ENCODE measurements at regions not wholly inside any gene's neighbourhood (a gene's known extent, or its start where the extent isn't known, plus 50 kb on each side); places are given as distances from the start of the nearest gene placed in this dataset.
A peak's percentile ranks its signal among the peaks of the same experiment; 100 is the strongest.

- no peaks in the 10 kb centered on the region for H3K27me3 Mint-ChIP-seq
- no peak overlapping the region for H3K27ac Mint-ChIP-seq
- H3K4me3 Mint-ChIP-seq, result no peak overlapping the region
- no peaks in the 10 kb centered on the region for H3K9me3 Mint-ChIP-seq
- peaks cover 8% of the 10 kb centered on the region for H3K4me1 Mint-ChIP-seq
- no peaks in the 10 kb centered on the region for H3K36me3 Mint-ChIP-seq
Observed at GRCh38 chr3:177676148-177676547, 478.9 kb upstream of the TBL1XR1 start.

- Mint-ChIP-seq H3K9me3 (no peaks in the 10 kb centered on the region), H3K27ac (no peak overlapping the region)
Observed at GRCh38 chr3:177676947-177677587, 479.8 kb upstream of the TBL1XR1 start.

GRCh38 chr3:177679568-177680471, 482.5 kb upstream of the TBL1XR1 start:
- H3K27ac Mint-ChIP-seq, result no peak overlapping the region
- no peaks in the 10 kb centered on the region for H3K27me3 Mint-ChIP-seq
- H3K36me3 Mint-ChIP-seq, result no peaks in the 10 kb centered on the region
- peaks cover 30% of the 10 kb centered on the region for H3K4me1 Mint-ChIP-seq
- H3K9me3 Mint-ChIP-seq, result no peaks in the 10 kb centered on the region
- H3K4me3 Mint-ChIP-seq, result no peak overlapping the region

More at GRCh38 chr3:177676947-177677587, 479.8 kb upstream of the TBL1XR1 start:
- Mint-ChIP-seq H3K27me3 (no peaks in the 10 kb centered on the region), H3K4me3 (no peak overlapping the region), H3K36me3 (no peaks in the 10 kb centered on the region), H3K4me1 (peaks cover 13% of the 10 kb centered on the region)

GRCh38 chr3:177680472-177680821, 483.2 kb upstream of the TBL1XR1 start:
- no peak overlapping the region for H3K4me3 Mint-ChIP-seq
- H3K27ac Mint-ChIP-seq, result no peak overlapping the region
- peaks cover 30% of the 10 kb centered on the region for H3K4me1 Mint-ChIP-seq
- no peaks in the 10 kb centered on the region for H3K36me3 Mint-ChIP-seq
- H3K27me3 Mint-ChIP-seq, result no peaks in the 10 kb centered on the region
- no peaks in the 10 kb centered on the region for H3K9me3 Mint-ChIP-seq

- H3K9me3 Mint-ChIP-seq, result no peaks in the 10 kb centered on the region
- H3K27me3 Mint-ChIP-seq, result no peaks in the 10 kb centered on the region
- H3K27ac Mint-ChIP-seq, result no peak overlapping the region
- no peak overlapping the region for H3K4me3 Mint-ChIP-seq
- peaks cover 30% of the 10 kb centered on the region for H3K4me1 Mint-ChIP-seq
- H3K36me3 Mint-ChIP-seq, result no peaks in the 10 kb centered on the region
Observed at GRCh38 chr3:177681156-177681555, 483.9 kb upstream of the TBL1XR1 start.

- Mint-ChIP-seq H3K27ac (peak overlapping the region; percentile 33), H3K4me3 (no peak overlapping the region), H3K4me1 (peaks cover 30% of the 10 kb centered on the region)
Observed at GRCh38 chr3:177681852-177682251, 484.6 kb upstream of the TBL1XR1 start.

GRCh38 chr3:177683586-177683985, 486.3 kb upstream of the TBL1XR1 start:
- Mint-ChIP-seq H3K36me3 (no peaks in the 10 kb centered on the region), H3K27ac (no peak overlapping the region), H3K4me1 (peaks cover 30% of the 10 kb centered on the region), H3K27me3 (no peaks in the 10 kb centered on the region), H3K9me3 (no peaks in the 10 kb centered on the region), H3K4me3 (no peak overlapping the region)

More at GRCh38 chr3:177681852-177682251, 484.6 kb upstream of the TBL1XR1 start:
- Mint-ChIP-seq H3K27me3 (no peaks in the 10 kb centered on the region), H3K36me3 (no peaks in the 10 kb centered on the region), H3K9me3 (no peaks in the 10 kb centered on the region)

GRCh38 chr3:177686671-177687070, 489.4 kb upstream of the TBL1XR1 start:
- peaks cover 20% of the 10 kb centered on the region for H3K4me1 Mint-ChIP-seq
- no peaks in the 10 kb centered on the region for H3K27me3 Mint-ChIP-seq
- H3K27ac Mint-ChIP-seq, result no peak overlapping the region
- no peaks in the 10 kb centered on the region for H3K36me3 Mint-ChIP-seq
- H3K4me3 Mint-ChIP-seq, result no peak overlapping the region
- H3K9me3 Mint-ChIP-seq, result no peaks in the 10 kb centered on the region

- Mint-ChIP-seq H3K4me3 (no peak overlapping the region), H3K36me3 (no peaks in the 10 kb centered on the region), H3K27me3 (no peaks in the 10 kb centered on the region), H3K9me3 (no peaks in the 10 kb centered on the region), H3K4me1 (peaks cover 14% of the 10 kb centered on the region), H3K27ac (no peak overlapping the region)
Observed at GRCh38 chr3:177687291-177687690, 490.0 kb upstream of the TBL1XR1 start.

- H3K9me3 Mint-ChIP-seq, result no peaks in the 10 kb centered on the region
- H3K36me3 Mint-ChIP-seq, result no peaks in the 10 kb centered on the region
- H3K4me3 Mint-ChIP-seq, result no peak overlapping the region
- H3K27me3 Mint-ChIP-seq, result no peaks in the 10 kb centered on the region
- no peak overlapping the region for H3K27ac Mint-ChIP-seq
- peaks cover 6% of the 10 kb centered on the region for H3K4me1 Mint-ChIP-seq
Observed at GRCh38 chr3:177688152-177688551, 490.9 kb upstream of the TBL1XR1 start.

GRCh38 chr3:177689077-177689476, 491.8 kb upstream of the TBL1XR1 start:
- Mint-ChIP-seq H3K9me3 (no peaks in the 10 kb centered on the region), H3K27me3 (no peaks in the 10 kb centered on the region), H3K27ac (no peak overlapping the region), H3K36me3 (no peaks in the 10 kb centered on the region), H3K4me3 (no peak overlapping the region), H3K4me1 (peaks cover 6% of the 10 kb centered on the region)

GRCh38 chr3:177689869-177690268, 492.6 kb upstream of the TBL1XR1 start:
- Mint-ChIP-seq H3K27ac (no peak overlapping the region), H3K4me3 (no peak overlapping the region), H3K9me3 (no peaks in the 10 kb centered on the region), H3K4me1 (peaks cover 13% of the 10 kb centered on the region), H3K36me3 (no peaks in the 10 kb centered on the region), H3K27me3 (no peaks in the 10 kb centered on the region)

- Mint-ChIP-seq H3K27ac (no peak overlapping the region), H3K4me3 (no peak overlapping the region)
Observed at GRCh38 chr3:177690306-177690705, 493.0 kb upstream of the TBL1XR1 start.

GRCh38 chr3:177692304-177692975, 495.2 kb upstream of the TBL1XR1 start:
- H3K27ac Mint-ChIP-seq, result no peak overlapping the region
- no peak overlapping the region for H3K4me3 Mint-ChIP-seq
- H3K9me3 Mint-ChIP-seq, result no peaks in the 10 kb centered on the region
- no peaks in the 10 kb centered on the region for H3K27me3 Mint-ChIP-seq
- no peaks in the 10 kb centered on the region for H3K36me3 Mint-ChIP-seq
- H3K4me1 Mint-ChIP-seq, result peaks cover 13% of the 10 kb centered on the region

More at GRCh38 chr3:177690306-177690705, 493.0 kb upstream of the TBL1XR1 start:
- no peaks in the 10 kb centered on the region for H3K27me3 Mint-ChIP-seq
- no peaks in the 10 kb centered on the region for H3K36me3 Mint-ChIP-seq
- H3K9me3 Mint-ChIP-seq, result no peaks in the 10 kb centered on the region
- peaks cover 13% of the 10 kb centered on the region for H3K4me1 Mint-ChIP-seq

GRCh38 chr3:177693616-177694264, 496.5 kb upstream of the TBL1XR1 start:
- no peaks in the 10 kb centered on the region for H3K27me3 Mint-ChIP-seq
- no peak overlapping the region for H3K4me3 Mint-ChIP-seq
- H3K9me3 Mint-ChIP-seq, result no peaks in the 10 kb centered on the region
- H3K27ac Mint-ChIP-seq, result no peak overlapping the region
- H3K4me1 Mint-ChIP-seq, result peaks cover 13% of the 10 kb centered on the region
- H3K36me3 Mint-ChIP-seq, result no peaks in the 10 kb centered on the region

Data from activated naive CD4-positive, alpha-beta T cell treated with anti-CD3 and anti-CD28 coated beads, Interleukin-2, amount 50 U/mL, for 24 hours (primary cell).